ENCODE measurements at regions not wholly inside any gene's neighbourhood (a gene's known extent, or its start where the extent isn't known, plus 50 kb on each side); places are given as distances from the start of the nearest gene placed in this dataset.

DNA sequence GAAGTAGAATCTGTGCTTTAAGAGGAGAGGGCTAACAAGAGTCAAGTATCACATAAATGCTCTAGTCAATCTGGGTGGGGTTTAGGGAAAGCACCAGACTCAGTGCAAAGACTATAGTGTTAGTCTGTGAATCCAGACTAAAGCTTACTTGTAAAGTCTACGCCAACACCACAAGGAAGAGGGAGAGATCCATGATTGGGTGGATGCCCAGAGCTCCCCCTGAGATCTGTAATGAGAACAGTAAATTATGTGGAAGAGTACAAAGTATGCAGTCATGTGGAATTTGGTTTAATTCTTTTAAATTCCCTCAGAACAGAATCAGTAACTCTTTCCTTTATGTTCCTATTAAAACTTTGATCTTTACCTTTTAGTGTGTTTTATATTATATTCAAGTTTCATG lies 354.7 kb upstream of the SPANXN4 start:
- H3K27ac ChIP-seq (ENCODE audit: insufficient read depth, low read depth, low read length): no peak overlapping the region
- DNase-seq (ENCODE audit: low read depth, low spot score): no peak
- H3K36me3 ChIP-seq (ENCODE audit: control insufficient read depth in 2 of 2, extremely low read depth in 1 of 2, insufficient read depth in 2 of 2, low read length in 2 of 2): no peaks in the 10 kb centered on the region
- intact Hi-C loops (cut with micrococcal nuclease): no loop called here
- dilution Hi-C loops (cut with MboI; ENCODE audit: extremely low pct_ligation_motif_present, low sequenced_read_pairs): no loop called here
- no peaks in the 10 kb centered on the region for H3K9me3 ChIP-seq (replicated peaks; ENCODE audit: control insufficient read depth, insufficient read depth, low read length)
- FAIRE-seq: no peak
- POLR2A ChIA-PET: no interaction called here
- H3K4me2 ChIP-seq (ENCODE audit: insufficient read depth, low read length): no peak overlapping the region
- no TSS peak for BruUV-seq (replicated peaks)
- no peaks in the 10 kb centered on the region for H4K20me1 ChIP-seq (replicated peaks; ENCODE audit: control insufficient read depth, extremely low read depth, insufficient read depth, low read length)
- H3K27me3 ChIP-seq (ENCODE audit: control insufficient read depth in 2 of 2, insufficient read depth in 2 of 2, low read length in 2 of 2): no peaks in the 10 kb centered on the region
- H3K79me2 ChIP-seq (ENCODE audit: control insufficient read depth, insufficient read depth, low read length): no peaks in the 10 kb centered on the region
- no peaks in the 10 kb centered on the region for H3K9me1 ChIP-seq (replicated peaks; ENCODE audit: control insufficient read depth, extremely low read depth, insufficient read depth, low read length)
- no peak overlapping the region for H3K9ac ChIP-seq (replicated peaks; ENCODE audit: extremely low read depth, insufficient read depth, low read length)
- CTCF ChIA-PET: no interaction called here
- H3K4me3 ChIP-seq (replicated peaks in 1 of 3; ENCODE audit: insufficient read depth in 1 of 3, low read depth in 1 of 3, low read length in 3 of 3): no peak overlapping the region
- no peaks in the 10 kb centered on the region for H3K4me1 ChIP-seq (ENCODE audit: control insufficient read depth, extremely low read depth, insufficient read depth, low read length)
- H2AFZ ChIP-seq (ENCODE audit: low read depth, low read length): no peak overlapping the region
- no peak for TF ChIP-seq POLR2A (IDR thresholded peaks at IDR 0.05; ENCODE audit: low read depth, low read length)
- no peak for TF ChIP-seq EZH2 (IDR thresholded peaks at IDR 0.05; ENCODE audit: borderline replicate concordance, low read depth, low read length, severe bottlenecking)
- no peak for TF ChIP-seq MYC (IDR thresholded peaks at IDR 0.05; ENCODE audit: low read depth, low read length)
- no peak for TF ChIP-seq POLR2AphosphoS5 (IDR thresholded peaks at IDR 0.05; ENCODE audit: insufficient read depth, low read depth, low read length)
- no peak for TF ChIP-seq GATA2 (IDR thresholded peaks at IDR 0.05; ENCODE audit: insufficient read depth, insufficient read length, low read depth, low read length)
- TF ChIP-seq, protein P1, sequence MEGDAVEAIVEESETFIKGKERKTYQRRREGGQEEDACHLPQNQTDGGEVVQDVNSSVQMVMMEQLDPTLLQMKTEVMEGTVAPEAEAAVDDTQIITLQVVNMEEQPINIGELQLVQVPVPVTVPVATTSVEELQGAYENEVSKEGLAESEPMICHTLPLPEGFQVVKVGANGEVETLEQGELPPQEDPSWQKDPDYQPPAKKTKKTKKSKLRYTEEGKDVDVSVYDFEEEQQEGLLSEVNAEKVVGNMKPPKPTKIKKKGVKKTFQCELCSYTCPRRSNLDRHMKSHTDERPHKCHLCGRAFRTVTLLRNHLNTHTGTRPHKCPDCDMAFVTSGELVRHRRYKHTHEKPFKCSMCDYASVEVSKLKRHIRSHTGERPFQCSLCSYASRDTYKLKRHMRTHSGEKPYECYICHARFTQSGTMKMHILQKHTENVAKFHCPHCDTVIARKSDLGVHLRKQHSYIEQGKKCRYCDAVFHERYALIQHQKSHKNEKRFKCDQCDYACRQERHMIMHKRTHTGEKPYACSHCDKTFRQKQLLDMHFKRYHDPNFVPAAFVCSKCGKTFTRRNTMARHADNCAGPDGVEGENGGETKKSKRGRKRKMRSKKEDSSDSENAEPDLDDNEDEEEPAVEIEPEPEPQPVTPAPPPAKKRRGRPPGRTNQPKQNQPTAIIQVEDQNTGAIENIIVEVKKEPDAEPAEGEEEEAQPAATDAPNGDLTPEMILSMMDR (IDR thresholded peaks at IDR 0.05; ENCODE audit: extremely low read depth in 1 of 2, insufficient read depth in 1 of 2, low read depth in 1 of 2, low read length in 2 of 2): no peak
- TF ChIP-seq, protein P2, sequence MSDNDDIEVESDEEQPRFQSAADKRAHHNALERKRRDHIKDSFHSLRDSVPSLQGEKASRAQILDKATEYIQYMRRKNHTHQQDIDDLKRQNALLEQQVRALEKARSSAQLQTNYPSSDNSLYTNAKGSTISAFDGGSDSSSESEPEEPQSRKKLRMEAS (IDR thresholded peaks at IDR 0.05; ENCODE audit: insufficient read depth, insufficient read length): no peak
- TF ChIP-seq FOS (IDR thresholded peaks at IDR 0.05; ENCODE audit: borderline replicate concordance, insufficient read depth, low read length): no peak
- TF ChIP-seq JUN (IDR thresholded peaks at IDR 0.05; ENCODE audit: borderline replicate concordance, insufficient read depth, insufficient read length, low read depth): no peak
